ENCODE measurements at regions not wholly inside any gene's neighbourhood (a gene's known extent, or its start where the extent isn't known, plus 50 kb on each side); places are given as distances from the start of the nearest gene placed in this dataset.

DNA sequence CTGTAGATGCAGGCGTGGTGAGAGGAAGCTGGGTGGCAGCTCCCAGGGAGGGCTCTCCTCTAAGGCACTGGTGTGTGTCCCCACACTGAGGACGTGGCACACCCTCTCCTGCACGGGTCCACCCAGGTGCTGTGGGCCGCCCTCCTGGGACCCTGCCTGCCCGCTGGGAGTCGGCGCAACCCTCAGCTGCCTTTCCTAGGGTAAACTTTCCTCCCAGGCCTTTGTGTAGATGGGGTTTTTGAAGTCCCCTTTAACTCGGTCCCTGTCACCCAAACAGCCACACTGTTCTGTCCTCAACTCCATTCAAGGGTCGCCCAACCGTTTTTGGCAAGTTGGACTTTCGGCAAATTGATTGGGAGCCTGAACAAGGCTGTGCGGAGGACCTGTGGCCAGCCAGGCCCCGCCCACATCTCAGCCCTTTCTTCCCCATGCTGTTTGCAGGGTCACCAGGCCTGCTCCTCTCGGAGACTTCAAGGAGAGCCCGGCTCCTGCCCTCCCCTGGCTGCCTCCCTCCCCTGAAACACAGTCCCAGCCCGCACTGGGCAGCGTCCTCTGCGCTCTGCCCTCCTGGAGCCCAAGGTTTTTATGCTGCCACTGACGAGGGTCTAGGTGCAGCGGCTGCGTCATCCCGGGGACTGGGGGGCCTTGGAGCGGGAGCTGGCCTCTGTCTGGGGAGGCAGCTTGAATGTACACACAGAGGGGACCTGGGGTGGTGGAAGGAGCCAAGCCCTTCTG, 1126.2 kb downstream of the BRD1 start:
- TF ChIP-seq, protein P1, sequence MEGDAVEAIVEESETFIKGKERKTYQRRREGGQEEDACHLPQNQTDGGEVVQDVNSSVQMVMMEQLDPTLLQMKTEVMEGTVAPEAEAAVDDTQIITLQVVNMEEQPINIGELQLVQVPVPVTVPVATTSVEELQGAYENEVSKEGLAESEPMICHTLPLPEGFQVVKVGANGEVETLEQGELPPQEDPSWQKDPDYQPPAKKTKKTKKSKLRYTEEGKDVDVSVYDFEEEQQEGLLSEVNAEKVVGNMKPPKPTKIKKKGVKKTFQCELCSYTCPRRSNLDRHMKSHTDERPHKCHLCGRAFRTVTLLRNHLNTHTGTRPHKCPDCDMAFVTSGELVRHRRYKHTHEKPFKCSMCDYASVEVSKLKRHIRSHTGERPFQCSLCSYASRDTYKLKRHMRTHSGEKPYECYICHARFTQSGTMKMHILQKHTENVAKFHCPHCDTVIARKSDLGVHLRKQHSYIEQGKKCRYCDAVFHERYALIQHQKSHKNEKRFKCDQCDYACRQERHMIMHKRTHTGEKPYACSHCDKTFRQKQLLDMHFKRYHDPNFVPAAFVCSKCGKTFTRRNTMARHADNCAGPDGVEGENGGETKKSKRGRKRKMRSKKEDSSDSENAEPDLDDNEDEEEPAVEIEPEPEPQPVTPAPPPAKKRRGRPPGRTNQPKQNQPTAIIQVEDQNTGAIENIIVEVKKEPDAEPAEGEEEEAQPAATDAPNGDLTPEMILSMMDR (IDR thresholded peaks at IDR 0.05; ENCODE audit: insufficient read depth, low read length, severe bottlenecking): no peak
- no peak for FAIRE-seq
- Histone ChIP-seq H3K4me3 (ENCODE audit: low read depth, low read length) (no peak overlapping the region), H3K36me3 (ENCODE audit: control insufficient read depth, insufficient read depth, low read length) (no peaks in the 10 kb centered on the region), H3K27me3 (ENCODE audit: control insufficient read depth, insufficient read depth, low read length) (no peaks in the 10 kb centered on the region)
- DNase-seq (ENCODE audit: low read depth): no peak

DNA sequence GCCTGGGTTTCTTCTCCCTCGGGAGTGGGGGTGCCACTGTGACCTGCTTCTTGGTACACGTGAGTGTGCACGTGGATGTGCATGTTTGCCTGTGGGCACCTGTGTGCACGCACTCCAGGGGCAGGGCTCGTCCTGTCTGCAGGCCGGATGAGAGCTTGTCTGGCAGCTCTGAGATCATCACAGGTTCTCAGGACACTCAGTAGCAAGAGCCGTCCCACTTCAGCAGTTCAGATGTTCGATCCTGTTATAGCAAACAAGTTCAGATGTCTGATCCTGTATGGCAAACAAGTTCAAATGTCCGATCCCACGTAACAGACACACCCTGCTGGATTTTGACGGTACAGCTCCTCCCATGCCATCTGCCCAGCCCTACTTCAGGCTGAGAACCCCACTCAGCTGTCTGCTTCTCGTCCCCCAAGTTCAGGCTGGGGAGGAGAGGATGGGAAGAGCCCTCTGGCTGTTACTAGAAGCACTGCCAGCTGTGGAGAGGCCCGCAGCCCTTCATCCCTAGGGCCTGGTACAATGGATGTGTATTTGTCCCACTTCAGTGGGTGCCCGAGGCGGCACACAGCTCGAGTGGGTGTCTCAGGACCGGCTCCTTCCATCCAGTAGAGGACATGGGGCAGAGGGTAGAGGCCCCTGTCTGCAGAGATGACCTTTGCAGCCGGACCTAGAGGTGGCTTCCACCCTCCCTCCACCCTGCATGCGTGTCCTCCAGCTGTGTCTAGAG, 1126.9 kb downstream of the BRD1 start:
- DNase-seq (ENCODE audit: low read depth) (no peak), FAIRE-seq (no peak)
- H3K27me3 ChIP-seq (ENCODE audit: control insufficient read depth, insufficient read depth, low read length): no peaks in the 10 kb centered on the region
- TF ChIP-seq, protein P1 (IDR thresholded peaks at IDR 0.05; ENCODE audit: insufficient read depth, low read length, severe bottlenecking): no peak
- H3K36me3 ChIP-seq (ENCODE audit: control insufficient read depth, insufficient read depth, low read length): no peaks in the 10 kb centered on the region
- H3K4me3 ChIP-seq (ENCODE audit: low read depth, low read length): no peak overlapping the region

GRCh38 chr22:48700180-48700565, 1127.5 kb downstream of the BRD1 start:
- Histone ChIP-seq H3K27me3 (ENCODE audit: control insufficient read depth, insufficient read depth, low read length) (no peaks in the 10 kb centered on the region), H3K36me3 (ENCODE audit: control insufficient read depth, insufficient read depth, low read length) (no peaks in the 10 kb centered on the region), H3K4me3 (ENCODE audit: low read depth, low read length) (no peak overlapping the region)
- FAIRE-seq: no peak
- DNase-seq (ENCODE audit: low read depth): no peak
- TF ChIP-seq, protein P1 (IDR thresholded peaks at IDR 0.05; ENCODE audit: insufficient read depth, low read length, severe bottlenecking): no peak

GRCh38 chr22:48699511-48699910, 1128.2 kb downstream of the BRD1 start:
- TF ChIP-seq, protein P1 (IDR thresholded peaks at IDR 0.05; ENCODE audit: insufficient read depth, low read length, severe bottlenecking): no peak
- DNase-seq (ENCODE audit: low read depth) (no peak), FAIRE-seq (no peak)
- H3K27me3 ChIP-seq (ENCODE audit: control insufficient read depth, insufficient read depth, low read length): no peaks in the 10 kb centered on the region
- no peak overlapping the region for H3K4me3 ChIP-seq (ENCODE audit: low read depth, low read length)
- H3K36me3 ChIP-seq (ENCODE audit: control insufficient read depth, insufficient read depth, low read length): no peaks in the 10 kb centered on the region

DNA sequence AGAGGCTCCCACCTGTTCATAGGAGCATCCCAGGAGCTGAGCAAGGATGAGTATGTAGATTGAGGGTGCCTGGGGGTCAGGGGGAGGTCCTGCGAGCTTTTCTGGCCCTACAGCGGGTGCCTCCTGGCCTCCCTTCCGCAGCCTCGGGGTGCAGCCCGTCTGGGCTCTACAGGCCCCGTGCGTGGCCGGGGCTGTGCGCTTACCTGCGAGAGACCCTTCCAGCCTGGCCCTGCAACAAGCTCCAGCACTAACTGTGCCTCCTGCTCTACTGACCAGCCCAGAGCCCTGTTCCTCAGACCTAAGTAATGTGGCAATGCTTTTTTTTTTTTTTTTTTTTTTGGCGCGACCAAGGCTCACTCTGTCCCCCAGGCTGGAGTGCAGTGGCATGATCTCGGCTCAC, 1129.1 kb downstream of the BRD1 start:
- DNase-seq (ENCODE audit: low read depth) (no peak), FAIRE-seq (no peak)
- TF ChIP-seq, protein P1 (IDR thresholded peaks at IDR 0.05; ENCODE audit: insufficient read depth, low read length, severe bottlenecking): no peak
- H3K4me3 ChIP-seq (ENCODE audit: low read depth, low read length): no peak overlapping the region
- no peaks in the 10 kb centered on the region for H3K27me3 ChIP-seq (ENCODE audit: control insufficient read depth, insufficient read depth, low read length)
- H3K36me3 ChIP-seq (ENCODE audit: control insufficient read depth, insufficient read depth, low read length): no peaks in the 10 kb centered on the region

Data from bronchial epithelial cell (primary cell).